Hindlimb muscle (tissue), 1 donor: ENCODE measurements at regions not wholly inside any gene's neighbourhood (a gene's known extent, or its start where the extent isn't known, plus 50 kb on each side); places are given as distances from the start of the nearest gene placed in this dataset.

Experiments used
- DNase-seq: peaks from one replicate; pipeline ENCODE4 v3.0.0-alpha.2; 2013

- no peak for DNase-seq
These were observed 100.9 kb upstream of the ROPN1 start for GRCh38 chr3:124092811-124093210.

GRCh38 chr3:124094496-124094895 is 102.6 kb upstream of the ROPN1 start:
- DNase-seq, result no peak

DNA sequence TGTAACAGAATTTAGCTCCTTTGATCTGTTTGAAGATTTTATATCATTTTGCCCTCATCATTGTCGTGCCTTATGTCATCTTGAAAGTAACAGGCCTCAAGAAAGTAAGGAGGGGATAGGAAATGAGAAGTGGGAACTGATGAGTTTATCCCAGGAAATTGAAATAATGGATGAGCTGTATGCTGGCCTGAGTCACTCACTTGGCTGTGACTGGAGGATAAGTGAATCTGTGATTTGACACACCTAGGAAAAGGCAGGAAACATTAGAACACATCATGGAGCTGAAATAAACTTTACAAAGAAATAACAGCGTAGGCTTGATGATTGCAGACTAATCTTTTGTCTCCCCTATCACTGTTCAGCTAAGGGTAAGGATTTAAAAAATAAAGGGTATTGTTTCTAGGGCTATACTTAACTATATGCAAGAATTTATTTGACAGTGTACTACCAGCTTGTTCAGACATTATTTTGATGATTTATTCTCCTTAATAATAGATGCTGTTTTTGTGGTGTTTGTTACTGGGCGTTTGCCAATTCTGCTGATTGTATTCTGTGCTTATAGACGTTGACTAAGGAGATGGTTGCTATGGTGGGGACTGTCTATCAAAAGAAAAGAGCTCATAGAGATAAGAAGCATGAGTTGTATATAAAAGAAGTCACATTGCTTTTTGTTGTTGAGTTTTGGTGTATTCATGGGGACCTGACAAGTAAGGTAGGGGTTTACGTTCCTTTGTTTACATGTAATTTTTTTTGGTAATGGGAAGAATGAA is 105.6 kb upstream of the ROPN1 start:
- no peak for DNase-seq

DNA sequence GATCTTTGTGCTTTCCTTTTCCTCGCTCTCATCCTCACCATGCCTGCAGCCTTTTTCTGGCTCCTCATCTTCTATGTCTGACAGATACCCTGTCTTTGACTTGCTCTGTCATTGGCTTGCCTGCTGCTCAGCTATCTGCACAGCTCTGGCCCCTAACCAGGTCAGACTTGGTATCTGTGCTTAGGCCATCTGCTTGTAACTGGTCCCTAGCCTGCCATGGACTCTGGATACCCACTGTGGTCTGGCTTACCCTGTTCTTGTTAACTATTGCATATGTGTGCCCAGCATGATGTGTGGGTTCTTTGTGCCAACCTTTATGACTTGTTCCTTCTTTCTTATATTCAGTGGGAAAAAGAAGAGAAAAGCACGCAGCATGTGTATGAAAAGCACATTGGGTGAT is 109.7 kb upstream of the ROPN1 start:
- no peak for DNase-seq

GRCh38 chr3:124107104-124107890 is 115.4 kb upstream of the ROPN1 start:
- DNase-seq, result no peak

GRCh38 chr3:124108446-124108845 is 116.5 kb upstream of the ROPN1 start:
- DNase-seq, result no peak

- no peak for DNase-seq
These were observed 121.6 kb upstream of the ROPN1 start for GRCh38 chr3:124113485-124113884.

- no peak for DNase-seq
These were observed 123.4 kb upstream of the ROPN1 start for GRCh38 chr3:124115279-124115678.

DNA sequence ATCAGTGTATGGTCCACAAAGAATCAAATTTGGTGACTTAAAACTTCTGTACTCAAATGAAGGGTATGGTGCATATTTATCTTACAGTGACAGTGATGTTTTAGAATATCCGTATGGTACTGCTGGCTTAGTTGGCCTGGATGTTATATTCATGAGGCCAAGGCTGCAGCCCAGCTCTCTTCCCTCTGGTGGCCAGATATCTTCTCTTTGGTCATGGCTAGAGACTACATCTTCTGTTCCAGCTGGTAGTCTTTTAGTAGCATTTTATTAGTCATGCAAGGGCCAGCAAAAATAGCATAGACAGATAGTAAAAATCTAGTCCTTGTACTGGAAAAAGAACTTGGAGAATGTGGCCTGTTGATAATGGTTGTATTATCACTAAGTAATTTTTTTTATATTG is 124.0 kb upstream of the ROPN1 start:
- DNase-seq, result no peak

DNA sequence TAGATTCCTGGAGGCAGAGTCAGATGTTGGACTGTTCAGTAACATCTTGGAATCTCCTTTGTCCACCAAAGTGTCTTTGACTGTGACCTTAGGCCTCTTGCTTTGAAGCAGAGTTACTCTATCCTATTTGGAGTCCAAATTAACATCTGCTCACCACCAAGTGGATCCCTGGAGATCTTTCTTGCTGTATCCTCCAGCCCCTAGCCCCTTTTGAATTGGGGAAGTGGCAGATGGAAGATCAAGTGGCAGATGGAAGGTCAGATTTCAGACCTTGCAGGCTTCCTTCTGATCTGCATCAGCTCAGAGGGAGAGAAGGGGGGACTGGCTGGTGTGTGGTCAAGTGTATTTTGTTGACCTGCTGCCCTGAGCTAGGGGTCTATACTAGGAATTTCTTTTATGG is 125.0 kb upstream of the ROPN1 start:
- no peak for DNase-seq

GRCh38 chr3:124117486-124117885 is 125.6 kb upstream of the ROPN1 start:
- DNase-seq, result no peak

DNA sequence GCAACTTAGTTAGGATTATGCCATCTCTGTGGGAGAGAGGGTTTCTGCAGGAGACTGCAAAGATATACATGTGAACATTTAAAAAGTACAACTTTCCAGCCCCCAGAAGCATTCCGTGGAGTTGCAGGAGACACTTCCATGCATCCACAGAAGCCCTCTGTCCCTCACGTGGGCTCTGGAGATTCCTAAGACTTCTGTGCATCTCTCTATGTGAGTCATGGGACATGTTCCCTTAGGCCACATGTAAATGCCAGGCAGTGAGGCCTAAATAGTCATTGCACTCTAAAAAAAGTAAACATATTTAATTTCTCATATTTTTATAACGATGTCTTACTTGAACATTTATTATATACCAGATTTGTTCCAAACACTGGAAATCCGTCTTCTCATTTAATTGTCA is 126.5 kb upstream of the ROPN1 start:
- no peak for DNase-seq

DNA sequence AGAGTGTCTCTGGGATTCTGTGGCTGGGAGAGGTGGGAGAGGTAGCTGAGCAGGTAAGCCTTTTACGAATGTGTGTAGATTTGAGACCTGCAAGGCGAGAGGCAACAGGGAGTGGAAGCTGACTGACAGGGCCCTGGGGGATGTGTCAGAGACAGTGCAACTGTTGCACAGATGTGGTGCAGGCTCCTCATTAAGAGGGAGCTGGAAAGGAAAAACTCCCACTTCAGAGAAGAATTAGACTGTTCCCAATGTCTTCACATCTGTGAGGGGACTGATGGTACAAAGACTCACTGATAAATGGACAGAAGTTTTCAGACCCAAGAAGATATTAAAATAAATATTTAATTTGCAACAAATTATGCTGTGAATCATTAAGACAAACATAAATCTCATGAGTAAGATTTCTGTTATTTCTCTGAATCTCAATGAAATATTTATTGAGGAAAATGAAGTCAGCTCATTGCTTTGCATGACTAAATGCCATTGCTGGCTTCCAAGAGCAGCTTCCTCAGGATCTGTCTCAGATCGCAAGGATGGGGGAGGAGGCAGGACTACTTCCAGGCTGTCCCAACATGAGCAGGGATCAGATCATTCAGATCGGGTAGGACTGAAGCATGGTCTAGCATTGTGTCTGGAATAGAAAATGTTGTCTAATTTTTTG is 127.3 kb upstream of the ROPN1 start:
- DNase-seq, result no peak

DNA sequence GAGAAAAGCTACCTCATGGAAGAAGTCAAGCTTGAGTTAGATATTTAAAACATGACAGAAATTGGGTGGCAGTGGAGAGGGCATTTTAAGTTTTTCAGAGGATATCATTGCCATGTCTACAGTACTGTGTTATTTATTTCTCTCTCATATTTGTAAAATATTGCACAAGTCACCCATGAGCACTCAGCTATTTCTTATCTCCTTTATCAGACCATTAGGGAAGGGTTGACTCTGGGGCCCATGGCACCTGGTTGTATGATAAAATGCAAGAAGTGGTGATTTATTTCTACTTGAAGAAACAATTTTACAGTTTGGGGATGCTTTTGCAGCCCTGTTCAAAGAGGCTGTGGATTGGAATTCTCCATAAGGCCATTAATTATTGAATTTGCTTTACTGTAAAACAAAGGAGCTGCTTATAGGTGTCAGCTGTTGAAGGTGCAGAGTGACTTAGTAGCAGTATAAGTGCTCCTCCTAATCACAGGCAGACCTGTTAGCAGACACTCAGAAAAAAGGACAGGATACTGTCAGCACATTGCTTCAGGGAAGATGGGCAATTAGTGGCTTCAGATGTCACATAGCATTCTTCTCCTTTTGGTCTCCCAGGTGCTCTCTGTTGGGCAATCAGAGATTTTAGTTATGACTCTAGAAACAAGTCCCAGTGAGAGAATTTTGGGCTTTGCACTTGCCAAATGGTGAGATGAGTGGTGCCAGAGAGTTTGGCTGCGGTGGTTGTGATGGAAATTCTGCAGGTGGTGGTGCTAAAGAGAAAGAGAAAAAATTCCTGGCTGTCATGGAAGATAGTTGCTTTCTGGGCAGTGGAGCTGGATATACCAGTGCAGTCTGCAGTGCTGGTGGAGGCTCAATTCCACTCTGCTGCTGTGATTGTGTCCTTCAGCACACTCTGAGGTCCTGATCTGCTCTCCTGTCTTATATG is 129.7 kb upstream of the ROPN1 start:
- DNase-seq, result no peak

- DNase-seq, result no peak
These were observed 133.4 kb upstream of the ROPN1 start for GRCh38 chr3:124125315-124125714.

GRCh38 chr3:124126436-124127023 is 134.6 kb upstream of the ROPN1 start:
- DNase-seq, result no peak

DNA sequence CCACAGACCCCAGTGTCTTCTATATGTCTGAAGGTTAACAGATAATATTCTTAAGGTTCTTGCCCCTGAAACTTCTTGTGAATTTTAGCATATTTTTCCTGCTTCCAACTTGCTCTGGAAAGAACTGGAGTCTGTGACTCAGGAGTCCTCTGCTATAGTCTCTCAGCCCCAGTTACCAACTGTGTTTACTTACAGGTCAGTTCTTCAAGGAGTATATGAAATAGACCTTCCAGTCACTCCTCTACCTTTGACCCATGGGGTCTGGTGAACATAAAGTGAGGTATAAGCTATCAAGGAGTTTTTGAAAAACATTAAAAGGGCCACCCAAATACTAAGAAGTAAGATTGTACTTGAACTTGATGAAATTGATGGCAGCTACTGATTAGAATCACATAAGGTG is 139.2 kb upstream of the ROPN1 start:
- DNase-seq, result no peak

DNA sequence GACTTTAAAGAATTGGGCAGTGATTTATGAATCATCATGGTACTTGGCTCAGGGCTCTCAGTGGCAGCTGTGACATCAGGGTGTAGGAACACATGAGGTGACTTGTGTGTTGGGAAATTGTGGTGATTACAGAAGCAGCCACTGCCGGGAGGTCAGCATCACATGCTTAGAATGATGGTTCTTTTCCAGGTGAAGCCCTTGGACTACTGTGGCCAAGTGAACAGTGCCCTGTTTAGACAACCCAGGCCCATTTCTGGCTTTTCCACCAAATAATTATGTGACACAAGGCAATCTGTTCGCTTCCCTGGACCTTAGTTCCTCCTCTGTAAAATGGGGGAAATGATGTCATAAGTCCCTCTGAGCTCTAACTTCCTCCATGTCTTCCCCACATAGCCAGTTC is 139.7 kb upstream of the ROPN1 start:
- DNase-seq, result no peak

GRCh38 chr3:124132813-124133212 is 140.9 kb upstream of the ROPN1 start:
- DNase-seq, result no peak

DNA sequence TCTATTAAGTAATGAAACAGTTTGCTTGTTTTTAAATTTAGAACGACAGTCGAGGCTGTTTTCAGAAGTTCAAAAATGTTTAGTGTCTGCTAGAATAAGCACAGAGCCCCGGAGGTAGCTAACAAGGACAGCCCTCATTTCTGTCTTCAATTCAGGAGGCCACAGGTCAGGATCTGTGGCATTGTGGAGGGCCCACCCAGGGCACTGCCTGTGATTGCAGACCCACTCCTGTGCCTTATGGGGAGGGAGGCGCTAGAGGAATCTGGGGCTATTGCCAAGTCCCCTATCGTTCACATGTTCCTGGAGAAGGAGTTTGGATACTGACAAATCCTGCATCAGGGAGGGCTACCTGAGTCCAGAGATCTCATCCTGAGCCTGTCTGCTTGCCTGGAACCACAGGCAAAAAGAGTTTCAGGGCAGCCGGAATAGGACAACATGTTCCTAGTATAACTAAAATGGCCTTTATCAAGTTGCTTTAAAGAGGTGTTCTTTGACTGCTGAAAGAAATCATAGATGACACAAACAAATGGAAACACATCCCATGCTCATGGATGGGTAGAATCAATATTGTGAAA is 141.5 kb upstream of the ROPN1 start:
- DNase-seq, result no peak

DNA sequence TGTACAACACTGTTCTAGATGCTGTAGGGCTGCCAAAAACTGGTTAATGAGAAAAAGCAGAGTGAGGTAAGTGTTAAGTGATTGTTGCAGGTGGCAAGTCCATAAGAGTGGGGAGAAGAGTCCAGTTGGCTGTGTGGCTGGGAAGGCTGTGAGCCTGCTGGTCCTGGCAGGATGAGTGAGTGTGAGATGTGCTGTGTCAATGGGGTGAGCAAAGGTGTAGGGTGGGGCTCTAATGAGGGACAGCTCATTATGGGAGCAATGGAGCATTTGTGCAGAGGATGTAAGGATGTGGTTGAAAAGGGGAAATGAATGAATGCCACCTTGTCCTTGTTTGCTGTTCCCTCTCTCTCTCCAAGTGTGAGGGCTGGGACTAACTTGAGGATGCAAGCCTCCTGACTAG is 145.3 kb upstream of the ROPN1 start:
- no peak for DNase-seq

DNA sequence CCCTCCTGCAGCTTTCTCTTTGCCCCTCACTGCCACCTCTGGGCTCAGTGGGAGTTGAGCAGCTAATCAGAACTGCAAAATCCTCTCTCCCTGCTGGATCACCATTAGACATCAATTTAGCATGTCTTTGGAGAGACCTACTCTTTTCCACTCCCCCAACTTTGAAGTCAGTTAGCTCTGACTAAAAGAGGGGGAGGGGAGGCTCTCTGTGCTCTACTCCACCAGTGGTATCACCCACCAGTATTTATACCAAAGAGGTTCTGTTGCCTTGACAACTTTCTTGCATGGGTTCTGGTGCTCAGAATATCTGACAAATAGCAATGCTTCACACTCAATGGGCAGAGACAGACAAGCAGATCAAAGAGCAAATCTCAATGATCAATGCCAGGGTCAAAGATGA is 146.2 kb upstream of the ROPN1 start:
- DNase-seq, result no peak
